NT2/D1 (cell line): ENCODE measurements at regions not wholly inside any gene's neighbourhood (a gene's known extent, or its start where the extent isn't known, plus 50 kb on each side); places are given as distances from the start of the nearest gene placed in this dataset.

ENCODE experiments used
- SUZ12 ChIP-seq: IDR thresholded peaks from 2 replicates; pipeline ENCODE4 v1.6.1; 2011; ENCODE audit not compliant: insufficient read length, insufficient read depth; ENCODE audit errors: extremely low read depth
- YY1 ChIP-seq: IDR thresholded peaks from 2 replicates; pipeline ENCODE4 v1.6.1; 2011; ENCODE audit not compliant: insufficient read length, insufficient read depth
- ZNF274 ChIP-seq: IDR thresholded peaks from 2 replicates; pipeline ENCODE4 v1.6.1; 2011; ENCODE audit warnings: mild to moderate bottlenecking, low read depth, low read length

- TF ChIP-seq YY1 (no peak), SUZ12 (no peak), ZNF274 (no peak)
These were observed 359.4 kb upstream of the KIF2B start for GRCh38 chr17:53463363-53463762.
